ENCODE measurements at regions not wholly inside any gene's neighbourhood (a gene's known extent, or its start where the extent isn't known, plus 50 kb on each side); places are given as distances from the start of the nearest gene placed in this dataset.

DNA sequence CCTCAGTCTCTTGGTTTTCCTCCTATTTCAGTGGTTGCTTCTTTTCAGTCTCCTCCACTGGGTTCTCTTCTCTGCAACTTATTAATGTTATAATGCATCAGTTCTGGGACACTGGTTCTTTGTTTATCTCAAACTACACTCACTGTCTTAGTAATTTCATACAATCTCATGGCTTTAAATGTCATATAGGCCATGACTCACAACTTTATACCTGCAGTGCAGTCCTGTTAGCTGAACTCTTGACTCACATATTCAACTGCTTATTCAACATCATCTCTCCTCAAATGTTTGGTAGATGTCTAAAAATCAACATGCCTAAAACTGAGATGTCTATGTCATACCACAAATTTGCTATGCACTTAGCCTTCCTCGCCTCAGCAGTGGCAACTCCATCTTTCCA lies 101.2 kb upstream of the PALS2 start:
- TF ChIP-seq EZH2 (IDR thresholded peaks at IDR 0.05; ENCODE audit: borderline replicate concordance) = no peak
- TF ChIP-seq, protein P1, sequence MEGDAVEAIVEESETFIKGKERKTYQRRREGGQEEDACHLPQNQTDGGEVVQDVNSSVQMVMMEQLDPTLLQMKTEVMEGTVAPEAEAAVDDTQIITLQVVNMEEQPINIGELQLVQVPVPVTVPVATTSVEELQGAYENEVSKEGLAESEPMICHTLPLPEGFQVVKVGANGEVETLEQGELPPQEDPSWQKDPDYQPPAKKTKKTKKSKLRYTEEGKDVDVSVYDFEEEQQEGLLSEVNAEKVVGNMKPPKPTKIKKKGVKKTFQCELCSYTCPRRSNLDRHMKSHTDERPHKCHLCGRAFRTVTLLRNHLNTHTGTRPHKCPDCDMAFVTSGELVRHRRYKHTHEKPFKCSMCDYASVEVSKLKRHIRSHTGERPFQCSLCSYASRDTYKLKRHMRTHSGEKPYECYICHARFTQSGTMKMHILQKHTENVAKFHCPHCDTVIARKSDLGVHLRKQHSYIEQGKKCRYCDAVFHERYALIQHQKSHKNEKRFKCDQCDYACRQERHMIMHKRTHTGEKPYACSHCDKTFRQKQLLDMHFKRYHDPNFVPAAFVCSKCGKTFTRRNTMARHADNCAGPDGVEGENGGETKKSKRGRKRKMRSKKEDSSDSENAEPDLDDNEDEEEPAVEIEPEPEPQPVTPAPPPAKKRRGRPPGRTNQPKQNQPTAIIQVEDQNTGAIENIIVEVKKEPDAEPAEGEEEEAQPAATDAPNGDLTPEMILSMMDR (IDR thresholded peaks at IDR 0.05; ENCODE audit: poor library complexity) = no peak

All from hepatocyte (in vitro differentiated cells).